ENCODE measurements at regions not wholly inside any gene's neighbourhood (a gene's known extent, or its start where the extent isn't known, plus 50 kb on each side); places are given as distances from the start of the nearest gene placed in this dataset.

DNA sequence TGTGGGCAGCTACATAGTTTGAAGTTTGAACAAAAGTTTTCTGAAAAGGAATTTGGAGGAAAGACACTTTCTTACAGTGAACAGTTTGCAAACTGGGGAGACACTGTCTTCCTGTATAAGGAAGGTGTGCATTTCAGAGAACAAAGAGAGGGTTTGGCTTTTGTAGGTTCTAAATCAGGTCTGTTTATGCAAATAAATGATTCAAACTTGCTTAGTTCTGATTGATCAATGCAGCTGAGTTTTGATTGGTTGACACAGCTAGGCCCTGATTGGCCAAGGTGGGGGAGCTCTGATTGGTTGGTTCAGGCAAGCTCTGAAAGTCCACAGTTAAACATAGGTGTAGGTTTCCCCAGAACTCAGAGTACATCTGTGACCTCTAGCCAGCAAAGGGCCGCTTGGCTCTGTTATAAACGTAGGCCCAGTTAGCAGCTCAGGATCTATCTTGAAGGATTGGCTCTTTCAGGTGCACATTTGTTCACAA lies 63.0 kb upstream of the ENPP6 start:
- Histone ChIP-seq H3K4me1 (ENCODE audit: insufficient read depth, low read length, poor library complexity, severe bottlenecking) (peaks cover 64% of the 10 kb centered on the region), H3K4me2 (ENCODE audit: low read length) (peak overlapping the region; percentile 72), H3K9me3 (ENCODE audit: low read length) (peaks cover 18% of the 10 kb centered on the region), H3K9me2 (ENCODE audit: insufficient read depth, low read length) (no peaks in the 10 kb centered on the region), H3K4me3 (ENCODE audit: low read depth, low read length, poor library complexity, severe bottlenecking) (peak overlapping the region; percentile 50), H4K20me1 (ENCODE audit: insufficient read depth, low read length) (no peaks in the 10 kb centered on the region), H3K27ac (ENCODE audit: low read depth, low read length, poor library complexity, severe bottlenecking) (peak overlapping the region; percentile 96), H3K79me2 (ENCODE audit: insufficient read depth, low read depth, low read length) (no peaks in the 10 kb centered on the region), H3K36me3 (ENCODE audit: insufficient read depth, low read length) (peaks cover 11% of the 10 kb centered on the region), H2AFZ (ENCODE audit: low read length) (peak overlapping the region; percentile 83; the same call in 1 of the 2 replicates)
- BruUV-seq (replicated peaks), result no TSS peak
- intact Hi-C loops (cut with micrococcal nuclease; ENCODE audit: unreplicated experiment), result loop anchor here (5.0 to 10.0 kb wide), 2 partner anchors 537 to 924 kb away; partner anchors contain the start of genes CFAP97 and SNX25
- CTCF ChIA-PET (ENCODE audit: unreplicated experiment), result interaction anchor here (2.0 to 2.9 kb wide), 2 partner anchors 12 to 16 kb away, joined by 13 to 16 read pairs; no protein-coding TSS in a partner anchor
- peak; percentile 64 for DNase-seq (ENCODE audit: low spot score)
- no peak for TF ChIP-seq EZH2phosphoT487 (IDR thresholded peaks at IDR 0.05; ENCODE audit: borderline replicate concordance, low read depth, low read length)
- TF ChIP-seq, protein P1, sequence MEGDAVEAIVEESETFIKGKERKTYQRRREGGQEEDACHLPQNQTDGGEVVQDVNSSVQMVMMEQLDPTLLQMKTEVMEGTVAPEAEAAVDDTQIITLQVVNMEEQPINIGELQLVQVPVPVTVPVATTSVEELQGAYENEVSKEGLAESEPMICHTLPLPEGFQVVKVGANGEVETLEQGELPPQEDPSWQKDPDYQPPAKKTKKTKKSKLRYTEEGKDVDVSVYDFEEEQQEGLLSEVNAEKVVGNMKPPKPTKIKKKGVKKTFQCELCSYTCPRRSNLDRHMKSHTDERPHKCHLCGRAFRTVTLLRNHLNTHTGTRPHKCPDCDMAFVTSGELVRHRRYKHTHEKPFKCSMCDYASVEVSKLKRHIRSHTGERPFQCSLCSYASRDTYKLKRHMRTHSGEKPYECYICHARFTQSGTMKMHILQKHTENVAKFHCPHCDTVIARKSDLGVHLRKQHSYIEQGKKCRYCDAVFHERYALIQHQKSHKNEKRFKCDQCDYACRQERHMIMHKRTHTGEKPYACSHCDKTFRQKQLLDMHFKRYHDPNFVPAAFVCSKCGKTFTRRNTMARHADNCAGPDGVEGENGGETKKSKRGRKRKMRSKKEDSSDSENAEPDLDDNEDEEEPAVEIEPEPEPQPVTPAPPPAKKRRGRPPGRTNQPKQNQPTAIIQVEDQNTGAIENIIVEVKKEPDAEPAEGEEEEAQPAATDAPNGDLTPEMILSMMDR (conservative IDR thresholded peaks at IDR 0.05; ENCODE audit: low read length), result no peak
- POLR2A ChIA-PET, result interaction anchor here (0.6 to 7.5 kb wide), 13 partner anchors 10 to 743 kb away, joined by 3 to 283 read pairs (median 4); no protein-coding TSS in a partner anchor

DNA sequence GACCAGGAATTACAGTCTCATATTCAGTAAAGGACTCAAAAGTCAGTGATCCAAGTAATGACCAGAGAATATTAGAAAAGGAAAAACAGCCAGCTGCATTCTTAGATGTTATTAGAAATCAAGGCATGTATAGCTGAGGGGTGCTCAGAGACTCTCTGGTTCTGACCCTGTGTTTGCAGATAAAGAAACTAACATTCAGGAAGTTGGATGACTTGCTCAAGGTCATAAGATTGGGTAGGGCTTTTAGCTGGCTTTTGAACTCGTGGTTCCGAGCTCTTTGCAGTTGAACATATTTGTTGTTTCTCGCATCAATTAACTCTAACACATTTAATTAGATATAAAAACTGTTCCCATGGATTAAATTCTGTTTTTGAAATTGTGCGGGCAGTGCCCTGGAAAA lies 62.5 kb upstream of the ENPP6 start:
- no peak for TF ChIP-seq EZH2phosphoT487 (IDR thresholded peaks at IDR 0.05; ENCODE audit: borderline replicate concordance, low read depth, low read length)
- TF ChIP-seq, protein P1 (conservative IDR thresholded peaks at IDR 0.05; ENCODE audit: low read length), result no peak
- Histone ChIP-seq H4K20me1 (ENCODE audit: insufficient read depth, low read length) (no peaks in the 10 kb centered on the region), H3K36me3 (ENCODE audit: insufficient read depth, low read length) (peaks cover 11% of the 10 kb centered on the region), H2AFZ (ENCODE audit: low read length) (peak overlapping the region; percentile 83; the same call in 1 of the 2 replicates), H3K9me3 (ENCODE audit: low read length) (peaks cover 18% of the 10 kb centered on the region), H3K4me2 (ENCODE audit: low read length) (peak overlapping the region; percentile 72), H3K27ac (ENCODE audit: low read depth, low read length, poor library complexity, severe bottlenecking) (peak overlapping the region; percentile 96), H3K4me3 (ENCODE audit: low read depth, low read length, poor library complexity, severe bottlenecking) (peak overlapping the region; percentile 8), H3K9me2 (ENCODE audit: insufficient read depth, low read length) (no peaks in the 10 kb centered on the region), H3K79me2 (ENCODE audit: insufficient read depth, low read depth, low read length) (no peaks in the 10 kb centered on the region), H3K4me1 (ENCODE audit: insufficient read depth, low read length, poor library complexity, severe bottlenecking) (peaks cover 59% of the 10 kb centered on the region)
- DNase-seq (ENCODE audit: low spot score), result no peak
- BruUV-seq (replicated peaks), result TSS peak; percentile 53
- intact Hi-C loops (cut with micrococcal nuclease; ENCODE audit: unreplicated experiment), result loop anchor here (5.0 to 10.0 kb wide), 2 partner anchors 537 to 925 kb away; partner anchors contain the start of genes CFAP97 and SNX25
- ChIA-PET CTCF (ENCODE audit: unreplicated experiment) (interaction anchor here (2.0 to 2.9 kb wide), 2 partner anchors 11 to 15 kb away, joined by 13 to 16 read pairs; no protein-coding TSS in a partner anchor), POLR2A (interaction anchor here (0.6 to 7.5 kb wide), 15 partner anchors 10 to 744 kb away, joined by 3 to 283 read pairs (median 4); no protein-coding TSS in a partner anchor)
